ENCODE measurements at regions not wholly inside any gene's neighbourhood (a gene's known extent, or its start where the extent isn't known, plus 50 kb on each side); places are given as distances from the start of the nearest gene placed in this dataset.
"Not testable (repeated sequence)": the region's sequence is repeated elsewhere in the genome, so short reads cannot be mapped to it uniquely, and the experiment has no call there.

DNA sequence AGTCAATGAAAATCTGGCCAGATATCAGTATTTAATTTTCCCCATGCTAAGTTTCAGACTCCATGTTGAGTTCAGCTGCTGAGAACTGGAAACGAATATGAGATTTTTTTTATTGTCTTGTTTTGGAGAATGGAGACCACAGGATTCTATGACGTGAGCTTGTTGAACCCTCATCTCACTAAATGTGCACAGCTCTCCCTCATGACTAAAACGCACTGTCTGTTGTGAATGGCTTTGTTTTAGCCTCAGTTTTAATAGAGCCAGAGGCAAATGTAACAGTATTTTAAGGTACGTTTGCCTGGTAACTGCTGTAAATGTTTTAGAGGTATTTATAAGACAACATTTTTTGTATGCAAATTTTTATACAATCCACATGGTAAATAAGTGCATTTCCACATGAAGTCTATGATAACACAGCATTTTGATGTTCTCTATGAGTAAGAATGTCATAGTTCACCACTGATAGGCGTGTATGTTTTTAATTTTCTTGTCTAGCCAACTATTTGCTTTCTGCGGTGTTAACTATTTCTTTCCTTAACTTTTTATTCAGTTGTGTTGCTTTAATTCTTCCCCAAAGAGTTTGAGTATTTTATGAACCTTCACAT lies 1159.3 kb upstream of the TENM3 start:
- H3K9me3 Mint-ChIP-seq: peaks cover 0 to 16% (median 6%) of the 10 kb centered on the region in 6 donors

DNA sequence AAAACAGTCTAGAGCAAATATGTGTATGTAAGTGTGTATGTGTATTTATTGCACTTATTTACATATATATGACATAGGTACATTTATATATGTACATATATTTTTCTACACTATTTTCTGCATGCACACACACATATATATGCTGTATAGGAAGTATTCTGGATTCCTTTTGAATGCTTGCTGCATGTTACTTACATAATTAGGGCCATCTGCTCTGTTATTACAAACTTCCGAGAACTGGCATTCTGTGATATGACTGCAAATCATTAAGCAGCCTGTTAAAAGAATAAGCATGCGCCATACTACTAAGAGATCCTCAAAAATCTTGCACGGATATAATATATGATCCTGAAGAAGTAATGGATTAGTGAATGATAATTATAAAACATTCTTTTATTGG lies 1157.6 kb upstream of the TENM3 start:
- no peak for DNase-seq
- Mint-ChIP-seq H3K4me1 (no peaks in the 10 kb centered on the region), H3K4me3 (no peak overlapping the region), H3K27ac (no peak overlapping the region), H3K27me3 (ENCODE audit: low read depth in 3 of 3) (no peaks in the 10 kb centered on the region), H3K36me3 (peaks cover 0 to 7% (median 0%) of the 10 kb centered on the region in 3 donors), H3K9me3 (peaks cover 2 to 23% (median 10%) of the 10 kb centered on the region in 6 donors)

More for the DNA sequence above, 1159.3 kb upstream of the TENM3 start:
- no peak overlapping the region for H3K27ac Mint-ChIP-seq
- no peaks in the 10 kb centered on the region for H3K4me1 Mint-ChIP-seq
- no peak overlapping the region for H3K4me3 Mint-ChIP-seq
- no peaks in the 10 kb centered on the region for H3K27me3 Mint-ChIP-seq (ENCODE audit: low read depth in 3 of 3)
- peaks cover 0 to 3% (median 0%) of the 10 kb centered on the region in 3 donors for H3K36me3 Mint-ChIP-seq
- no peak for DNase-seq

DNA sequence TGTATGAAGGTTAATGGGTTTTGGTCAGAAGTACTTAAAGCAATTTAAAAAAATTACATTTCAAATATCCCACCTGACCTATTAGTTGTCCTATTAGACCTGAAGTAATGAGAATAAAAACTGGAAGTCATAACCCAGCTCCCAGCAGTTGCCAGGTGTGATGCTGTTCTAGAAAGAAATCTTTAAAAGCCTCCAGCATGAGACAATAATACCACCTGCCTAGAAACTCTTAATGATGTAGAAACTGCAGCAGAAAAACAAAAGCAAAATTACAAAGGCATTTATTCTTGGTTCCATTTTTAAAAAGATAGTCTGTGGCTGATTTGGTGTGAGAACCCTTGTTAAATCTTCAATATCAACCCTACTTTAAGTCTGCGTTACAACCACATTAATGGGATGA lies 1137.7 kb upstream of the TENM3 start:
- peaks cover 0 to 23% (median 4%) of the 10 kb centered on the region in 6 donors for H3K9me3 Mint-ChIP-seq
- no peaks in the 10 kb centered on the region for H3K36me3 Mint-ChIP-seq
- H3K4me3 Mint-ChIP-seq: no peak overlapping the region
- H3K27me3 Mint-ChIP-seq (ENCODE audit: low read depth in 3 of 3): peaks cover 0 to 2% (median under 1%) of the 10 kb centered on the region in 3 donors
- DNase-seq: no peak
- no peaks in the 10 kb centered on the region for H3K4me1 Mint-ChIP-seq
- H3K27ac Mint-ChIP-seq: no peak overlapping the region

DNA sequence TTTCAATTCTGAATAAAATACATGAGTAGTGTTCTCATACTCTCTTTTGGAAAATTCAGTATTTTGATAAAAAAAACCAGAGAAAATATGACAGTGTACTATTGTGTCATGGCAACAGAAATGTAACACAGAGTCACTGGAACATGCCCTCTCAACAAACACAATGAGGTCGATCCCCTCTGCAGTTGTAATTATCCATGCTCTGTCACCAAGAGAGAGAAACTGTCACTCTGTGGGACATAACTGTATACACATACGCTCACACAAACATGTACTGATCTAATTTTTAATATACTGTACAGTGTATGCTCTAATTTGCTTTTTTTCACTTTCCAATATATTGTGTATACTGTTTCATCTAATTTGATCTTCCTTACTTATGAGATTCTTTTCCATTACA lies 1136.8 kb upstream of the TENM3 start:
- Mint-ChIP-seq H3K36me3 (no peaks in the 10 kb centered on the region), H3K9me3 (peaks cover 0 to 29% (median 4%) of the 10 kb centered on the region in 6 donors), H3K27ac (no peak overlapping the region), H3K4me1 (no peaks in the 10 kb centered on the region), H3K27me3 (ENCODE audit: low read depth in 3 of 3) (peaks cover 0 to 2% (median 1%) of the 10 kb centered on the region in 3 donors), H3K4me3 (no peak overlapping the region)
- DNase-seq: no peak

DNA sequence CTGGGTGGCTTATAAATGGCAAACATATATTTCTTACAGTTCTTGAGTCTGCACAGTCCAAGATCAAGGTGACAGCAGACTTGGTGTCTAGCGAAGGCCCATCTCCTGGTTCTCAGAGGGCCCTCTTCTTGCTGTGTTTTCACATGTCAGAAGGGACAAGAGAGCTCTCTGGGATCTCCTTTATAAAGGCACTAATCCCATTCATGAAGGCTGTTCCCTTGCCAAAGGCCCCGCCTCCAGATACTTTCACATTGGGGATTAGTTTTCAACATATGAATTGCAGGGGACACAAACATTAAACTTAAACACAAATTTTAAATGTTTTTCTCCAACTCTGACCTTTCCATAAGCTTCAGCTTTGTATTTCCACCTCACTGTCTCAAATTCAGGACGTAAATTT lies 1135.0 kb upstream of the TENM3 start:
- Mint-ChIP-seq H3K36me3 (no peaks in the 10 kb centered on the region), H3K4me1 (no peaks in the 10 kb centered on the region), H3K4me3 (no peak overlapping the region), H3K9me3 (peaks cover 0 to 26% (median 6%) of the 10 kb centered on the region in 6 donors), H3K27ac (no peak overlapping the region), H3K27me3 (ENCODE audit: low read depth in 3 of 3) (peaks cover 0 to 2% (median 1%) of the 10 kb centered on the region in 3 donors)
- no peak for DNase-seq

DNA sequence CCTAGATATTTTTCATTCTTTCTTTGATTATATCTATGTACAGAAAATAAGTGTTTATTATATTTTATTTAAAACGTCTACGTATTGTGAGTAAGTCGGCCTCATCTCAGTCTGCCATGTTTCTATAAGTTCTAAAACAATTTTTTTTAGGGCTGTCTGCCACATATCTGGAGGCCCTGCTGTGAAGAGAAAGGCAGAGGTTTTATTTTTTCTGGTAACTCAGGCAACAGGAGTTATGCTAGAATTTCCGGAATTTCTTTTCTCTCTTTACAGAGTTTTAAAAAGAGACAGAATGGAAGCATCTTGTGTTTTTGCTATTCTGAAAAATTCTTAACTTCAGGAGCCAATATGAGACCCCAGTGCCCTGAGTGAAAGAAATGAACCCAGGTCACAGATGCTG lies 1124.0 kb upstream of the TENM3 start:
- H3K9me3 Mint-ChIP-seq: peaks cover 2 to 12% (median 6%) of the 10 kb centered on the region in 6 donors
- H3K27me3 Mint-ChIP-seq (ENCODE audit: low read depth in 3 of 3): peaks cover 0 to 2% (median 0%) of the 10 kb centered on the region in 3 donors
- H3K27ac Mint-ChIP-seq: no peak overlapping the region
- no peak for DNase-seq
- no peak overlapping the region for H3K4me3 Mint-ChIP-seq
- no peaks in the 10 kb centered on the region for H3K36me3 Mint-ChIP-seq
- H3K4me1 Mint-ChIP-seq: no peaks in the 10 kb centered on the region

DNA sequence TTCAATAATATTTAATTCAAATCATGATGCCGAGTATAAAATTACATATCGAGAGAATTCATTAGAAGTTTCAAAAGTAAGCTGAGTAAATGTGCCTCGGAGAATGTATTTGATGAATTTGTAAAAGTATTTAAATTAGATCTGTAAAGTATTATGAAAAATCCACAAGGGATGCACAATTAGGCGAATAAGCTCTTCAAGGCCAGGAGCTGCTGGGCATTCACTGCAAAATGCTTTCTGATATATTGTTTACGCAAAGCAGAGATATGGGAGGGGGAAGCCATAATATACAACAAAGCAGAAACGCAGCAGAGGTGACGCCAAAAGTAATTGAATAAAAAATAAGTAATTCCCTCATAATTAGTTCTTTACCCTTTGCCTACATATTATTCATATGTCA lies 1121.5 kb upstream of the TENM3 start:
- Mint-ChIP-seq H3K4me1 (no peaks in the 10 kb centered on the region), H3K4me3 (no peak overlapping the region), H3K27me3 (ENCODE audit: low read depth in 3 of 3) (no peaks in the 10 kb centered on the region), H3K36me3 (no peaks in the 10 kb centered on the region), H3K27ac (no peak overlapping the region), H3K9me3 (peaks cover 3 to 19% (median 9%) of the 10 kb centered on the region in 6 donors)
- DNase-seq: no peak

DNA sequence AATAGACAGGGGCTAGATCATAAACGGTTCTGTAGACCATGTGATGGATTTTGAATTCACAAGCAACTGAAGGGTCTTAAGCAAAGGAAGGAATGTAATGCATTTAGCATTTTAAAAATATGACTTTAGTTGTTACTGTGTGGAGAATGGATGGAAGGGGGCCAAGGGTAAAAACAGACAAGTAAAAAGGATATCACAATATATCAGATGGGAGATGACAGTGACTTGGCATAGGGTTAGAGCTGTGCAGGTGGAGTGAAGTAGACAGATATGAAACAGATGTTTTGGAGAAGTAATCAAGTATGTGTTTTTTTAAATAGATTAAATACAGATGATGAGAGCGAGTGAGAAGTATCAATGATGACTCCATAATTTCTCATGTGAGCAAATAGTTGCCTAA lies 1116.0 kb upstream of the TENM3 start:
- H3K36me3 Mint-ChIP-seq: peaks cover 0 to 12% (median 0%) of the 10 kb centered on the region in 3 donors
- H3K9me3 Mint-ChIP-seq: peaks cover 22 to 54% (median 42%) of the 10 kb centered on the region in 6 donors
- H3K27me3 Mint-ChIP-seq (ENCODE audit: low read depth in 3 of 3): peaks cover 0 to 2% (median 0%) of the 10 kb centered on the region in 3 donors
- no peak for DNase-seq
- no peaks in the 10 kb centered on the region for H3K4me1 Mint-ChIP-seq
- no peak overlapping the region for H3K4me3 Mint-ChIP-seq
- H3K27ac Mint-ChIP-seq: no peak overlapping the region

DNA sequence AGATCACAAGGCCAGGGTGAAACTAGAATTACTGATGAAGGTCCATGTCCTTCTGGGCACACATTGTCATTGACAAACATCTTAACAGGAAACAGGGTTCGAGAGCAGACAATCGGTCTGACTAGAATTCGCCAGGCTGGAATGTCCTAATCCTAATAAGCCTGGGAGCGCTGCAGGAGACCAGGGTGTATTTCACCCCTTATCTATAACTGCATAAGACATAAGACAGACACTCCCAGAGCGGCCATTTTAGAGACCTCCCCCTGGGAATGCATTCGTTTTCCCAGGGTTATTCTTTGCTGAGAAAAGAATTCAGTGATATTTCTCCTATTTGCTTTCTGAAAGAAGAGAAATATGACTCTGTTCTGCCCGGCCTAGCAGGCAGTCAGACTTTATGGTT lies 1112.9 kb upstream of the TENM3 start:
- peaks cover 0 to 12% (median 0%) of the 10 kb centered on the region in 3 donors for H3K36me3 Mint-ChIP-seq
- H3K9me3 Mint-ChIP-seq: peaks cover 25 to 60% (median 50%) of the 10 kb centered on the region in 6 donors
- not testable (repeated sequence) for H3K27ac Mint-ChIP-seq; H3K27me3 Mint-ChIP-seq (ENCODE audit: low read depth in 3 of 3); H3K4me3 Mint-ChIP-seq; DNase-seq; H3K4me1 Mint-ChIP-seq

DNA sequence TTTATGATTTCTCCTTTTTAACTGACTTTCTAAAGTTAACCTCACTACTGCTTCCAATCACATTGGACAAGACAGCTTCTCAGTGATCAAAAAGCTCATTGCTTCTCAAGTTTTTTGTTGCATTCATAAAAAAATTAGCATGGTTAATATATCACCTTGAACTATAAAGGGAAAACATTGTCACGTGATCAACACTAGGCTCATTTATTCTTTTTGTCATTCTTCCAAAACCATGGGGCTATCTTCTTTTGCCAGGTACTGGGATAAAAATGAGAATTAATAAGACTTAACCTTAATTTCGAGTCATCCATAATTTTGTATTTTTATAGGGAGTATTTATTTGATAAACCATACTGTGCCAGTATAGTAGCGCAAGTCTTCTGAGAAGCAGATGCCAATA lies 1105.9 kb upstream of the TENM3 start:
- no peak overlapping the region for H3K27ac Mint-ChIP-seq
- peaks cover 0 to 3% (median 0%) of the 10 kb centered on the region in 3 donors for H3K27me3 Mint-ChIP-seq (ENCODE audit: low read depth in 3 of 3)
- H3K4me1 Mint-ChIP-seq: no peaks in the 10 kb centered on the region
- no peaks in the 10 kb centered on the region for H3K36me3 Mint-ChIP-seq
- DNase-seq: no peak
- peaks cover 0 to 14% (median 4%) of the 10 kb centered on the region in 6 donors for H3K9me3 Mint-ChIP-seq
- no peak overlapping the region for H3K4me3 Mint-ChIP-seq

DNA sequence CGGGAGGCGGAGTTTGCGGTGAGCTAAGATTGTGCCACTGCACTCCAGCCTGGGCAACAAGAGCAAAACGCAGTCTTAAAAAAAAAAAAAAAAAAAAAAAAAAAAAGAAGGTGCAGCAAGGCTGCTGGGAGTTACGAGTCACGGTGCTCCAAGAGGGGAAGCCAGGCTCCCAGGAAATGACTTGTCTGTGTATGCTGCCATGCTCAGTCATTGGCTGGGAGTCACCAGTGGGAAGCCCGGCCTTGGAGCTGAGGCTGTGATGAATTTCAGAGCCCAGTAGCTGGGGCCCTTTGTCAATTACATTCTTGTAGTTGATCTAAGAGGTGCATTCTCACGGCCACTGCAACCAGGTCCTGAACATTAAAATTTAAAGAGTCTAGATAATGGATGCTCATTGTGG lies 1105.1 kb upstream of the TENM3 start:
- H3K4me3 Mint-ChIP-seq: no peak overlapping the region
- H3K27me3 Mint-ChIP-seq (ENCODE audit: low read depth in 3 of 3): peaks cover 0 to 3% (median 0%) of the 10 kb centered on the region in 3 donors
- H3K36me3 Mint-ChIP-seq: no peaks in the 10 kb centered on the region
- no peak for DNase-seq
- peaks cover 0 to 8% (median 2%) of the 10 kb centered on the region in 6 donors for H3K9me3 Mint-ChIP-seq
- H3K4me1 Mint-ChIP-seq: no peaks in the 10 kb centered on the region
- no peak overlapping the region for H3K27ac Mint-ChIP-seq

DNA sequence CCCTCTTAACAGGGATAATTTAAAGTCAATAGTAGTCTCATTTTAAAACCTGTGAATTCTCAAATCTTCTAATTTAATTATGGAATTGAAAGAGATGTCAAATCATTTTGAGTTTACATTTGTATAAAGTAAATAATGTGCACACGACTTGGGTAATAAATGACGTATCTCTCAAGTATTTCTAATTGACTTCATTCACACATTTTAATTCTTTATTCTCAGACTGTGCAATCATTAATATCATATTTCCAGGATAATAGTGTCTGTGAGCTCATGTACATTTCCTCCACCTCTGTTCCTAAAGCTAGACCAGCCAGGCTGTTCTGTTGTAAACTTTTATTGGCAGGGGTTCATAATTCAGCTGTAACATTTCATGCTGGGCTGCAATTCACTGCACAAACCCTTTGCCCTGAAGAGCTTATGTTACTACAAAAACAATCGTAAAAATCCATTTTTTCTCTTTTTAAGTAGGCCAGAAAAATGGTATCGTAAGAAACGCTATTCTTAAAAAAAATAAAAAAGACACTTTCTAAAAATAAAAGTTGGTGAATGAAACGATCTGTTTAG lies 1103.1 kb upstream of the TENM3 start:
- no peaks in the 10 kb centered on the region for H3K36me3 Mint-ChIP-seq
- peaks cover 0 to 3% (median 0%) of the 10 kb centered on the region in 3 donors for H3K27me3 Mint-ChIP-seq (ENCODE audit: low read depth in 3 of 3)
- no peak overlapping the region for H3K27ac Mint-ChIP-seq
- no peaks in the 10 kb centered on the region for H3K4me1 Mint-ChIP-seq
- peaks cover 0 to 2% (median 0%) of the 10 kb centered on the region in 6 donors for H3K9me3 Mint-ChIP-seq
- DNase-seq: no peak
- no peak overlapping the region for H3K4me3 Mint-ChIP-seq

DNA sequence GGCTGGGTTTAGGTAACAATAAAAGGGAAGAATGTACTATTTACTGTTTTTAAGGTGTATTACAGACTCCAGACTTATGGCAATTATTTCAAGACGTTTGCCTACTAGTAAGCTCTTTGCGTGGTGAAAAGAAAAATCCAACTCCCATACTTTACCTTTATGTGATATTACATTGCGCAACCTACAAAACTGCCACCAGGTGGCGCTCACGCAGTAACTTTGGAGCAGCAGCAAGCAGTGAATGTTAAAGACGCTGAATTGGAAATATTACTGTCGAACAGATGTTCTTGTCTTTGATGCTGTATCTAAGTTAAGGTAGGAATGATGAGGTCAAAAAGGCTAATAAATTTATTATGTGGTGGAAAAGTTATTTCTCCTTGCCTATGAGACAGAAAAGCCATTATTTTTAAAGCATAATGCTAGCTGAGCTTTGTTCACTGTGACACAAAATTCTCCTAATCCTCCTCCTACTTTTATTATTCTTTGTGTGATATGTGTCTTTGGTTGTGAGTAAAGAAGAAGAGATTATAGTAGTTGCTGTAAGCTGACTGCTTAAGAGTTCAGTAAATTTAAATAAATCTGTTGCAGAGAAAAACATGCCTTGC lies 1099.8 kb upstream of the TENM3 start:
- no peak overlapping the region for H3K27ac Mint-ChIP-seq
- peak; percentile 16 to 40 (median 30) for DNase-seq
- no peak overlapping the region for H3K4me3 Mint-ChIP-seq
- H3K9me3 Mint-ChIP-seq: peaks cover 0 to 2% (median under 1%) of the 10 kb centered on the region in 6 donors
- H3K4me1 Mint-ChIP-seq: no peaks in the 10 kb centered on the region
- no peaks in the 10 kb centered on the region for H3K36me3 Mint-ChIP-seq
- H3K27me3 Mint-ChIP-seq (ENCODE audit: low read depth in 3 of 3): no peaks in the 10 kb centered on the region

DNA sequence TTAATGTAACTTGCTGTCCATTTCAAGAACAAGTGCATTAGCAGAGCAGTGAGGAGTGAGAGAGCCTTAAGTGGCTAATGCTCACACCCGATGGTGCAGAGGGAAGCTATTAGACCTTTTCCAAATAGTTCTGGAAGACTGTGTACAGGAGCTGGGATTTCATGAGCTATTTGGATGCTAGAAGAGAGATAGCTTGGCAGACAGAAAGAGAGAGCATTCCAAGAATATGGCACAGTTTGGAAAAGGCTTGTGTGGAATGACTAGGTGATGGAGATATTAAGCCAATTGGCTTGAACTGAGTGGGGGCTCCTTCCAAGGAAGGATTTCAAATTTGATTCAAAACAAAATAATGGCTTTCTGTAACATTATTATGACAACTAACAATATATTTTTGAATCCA lies 1097.2 kb upstream of the TENM3 start:
- Mint-ChIP-seq H3K27me3 (ENCODE audit: low read depth in 3 of 3) (peaks cover 0 to 2% (median 0%) of the 10 kb centered on the region in 3 donors), H3K36me3 (no peaks in the 10 kb centered on the region), H3K9me3 (peaks cover 0 to 5% (median 0%) of the 10 kb centered on the region in 6 donors), H3K27ac (no peak overlapping the region), H3K4me1 (no peaks in the 10 kb centered on the region), H3K4me3 (no peak overlapping the region)
- no peak for DNase-seq

Data from immature natural killer cell (primary cell).